Body of pancreas (tissue), 4 donors: ENCODE measurements at regions not wholly inside any gene's neighbourhood (a gene's known extent, or its start where the extent isn't known, plus 50 kb on each side); places are given as distances from the start of the nearest gene placed in this dataset.

Experiments
- ATAC-seq: fragments of 150-250 bp; one replicate; pipeline ENCODE4 v1.9.1; 2016
- DNase-seq, 4 donors: peaks; one replicate each; pipeline ENCODE4 v3.0.0-alpha.2; 2019
- H3K27ac ChIP-seq, 4 donors: fragments of 200-600 bp; sonication (generic); 1 replicate in 3 of 4; 2 replicates in 1 of 4; pipeline versions ENCODE4 v1.5.1 to v1.6.1; 2016 to 2019; ENCODE audit warnings: mild to moderate bottlenecking in 1 of 4, mixed read lengths in 1 of 4, moderate library complexity in 1 of 4
- H3K27me3 ChIP-seq, 2 donors: fragments of 200-600 bp; sonication (generic); one replicate each; pipeline ENCODE4 v1.6.0; 2016; ENCODE audit warnings: mild to moderate bottlenecking in 1 of 2
- H3K36me3 ChIP-seq, 2 donors: fragments of 200-600 bp; sonication (generic); replicated peaks in 1 of 2; 2 replicates each; pipeline ENCODE4 v1.5.1; 2016; ENCODE audit warnings: low read depth in 2 of 2; ENCODE audit not compliant: insufficient read depth in 1 of 2
- H3K4me1 ChIP-seq: fragments of 200-600 bp; sonication (generic); one replicate; pipeline ENCODE4 v1.6.0; 2016
- H3K4me3 ChIP-seq, 2 donors: fragments of 200-600 bp; sonication (generic); 1 replicate in 1 of 2; 2 replicates in 1 of 2; pipeline ENCODE4 v1.5.1; 2016 to 2019
- H3K9me3 ChIP-seq, 3 donors: fragments of 200-600 bp; sonication (generic); 1 replicate in 2 of 3; 2 replicates in 1 of 3; pipeline ENCODE4 v1.5.1; 2016
- POLR2A ChIP-seq, 3 donors: fragments of 450-650 bp; IDR thresholded peaks; one replicate each; pipeline ENCODE4 v1.6.1; 2016; ENCODE audit warnings: antibody characterized with exemption in 3 of 3, mild to moderate bottlenecking in 2 of 3
- WGBS, 2 donors: methylation state at CpG; one replicate each; pipeline ENCODE4 v1.1.5; 2017; 5-methylcytosine and 5-hydroxymethylcytosine counted together
- intact Hi-C: fragments of 100-400 bp; cut with DNase I; formaldehyde crosslinking; loops from one replicate; pipeline ENCODE4 v1.15.1; 2023
- TF ChIP-seq, protein P1 (sequence below), 7 experiments: fragments of 450-650 bp in 4 of 7; fragments of 200-600 bp in 3 of 7; sonication (generic) in 3 of 7; IDR thresholded peaks; one replicate each; pipeline ENCODE4 v1.5.1; 2016 to 2019; ENCODE audit warnings: antibody characterized with exemption in 7 of 7

GRCh38 chr11:96624126-96624525, 234.3 kb downstream of the JRKL start:
- Histone ChIP-seq H3K27me3 (no peaks in the 10 kb centered on the region), H3K27ac (no peak overlapping the region), H3K9me3 (no peaks in the 10 kb centered on the region), H3K4me1 (no peaks in the 10 kb centered on the region), H3K4me3 (no peak overlapping the region), H3K36me3 (no peaks in the 10 kb centered on the region)
- TF ChIP-seq POLR2A (IDR thresholded peaks at IDR 0.05): no peak
- TF ChIP-seq, protein P1, sequence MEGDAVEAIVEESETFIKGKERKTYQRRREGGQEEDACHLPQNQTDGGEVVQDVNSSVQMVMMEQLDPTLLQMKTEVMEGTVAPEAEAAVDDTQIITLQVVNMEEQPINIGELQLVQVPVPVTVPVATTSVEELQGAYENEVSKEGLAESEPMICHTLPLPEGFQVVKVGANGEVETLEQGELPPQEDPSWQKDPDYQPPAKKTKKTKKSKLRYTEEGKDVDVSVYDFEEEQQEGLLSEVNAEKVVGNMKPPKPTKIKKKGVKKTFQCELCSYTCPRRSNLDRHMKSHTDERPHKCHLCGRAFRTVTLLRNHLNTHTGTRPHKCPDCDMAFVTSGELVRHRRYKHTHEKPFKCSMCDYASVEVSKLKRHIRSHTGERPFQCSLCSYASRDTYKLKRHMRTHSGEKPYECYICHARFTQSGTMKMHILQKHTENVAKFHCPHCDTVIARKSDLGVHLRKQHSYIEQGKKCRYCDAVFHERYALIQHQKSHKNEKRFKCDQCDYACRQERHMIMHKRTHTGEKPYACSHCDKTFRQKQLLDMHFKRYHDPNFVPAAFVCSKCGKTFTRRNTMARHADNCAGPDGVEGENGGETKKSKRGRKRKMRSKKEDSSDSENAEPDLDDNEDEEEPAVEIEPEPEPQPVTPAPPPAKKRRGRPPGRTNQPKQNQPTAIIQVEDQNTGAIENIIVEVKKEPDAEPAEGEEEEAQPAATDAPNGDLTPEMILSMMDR (IDR thresholded peaks at IDR 0.05): no peak
- ATAC-seq (no peak), DNase-seq (no peak)
- intact Hi-C loops: no loop called here
- 62 to 64% methylated on average over 2 of the region's 2 CpGs for whole genome bisulfite sequencing, 2 donors

- TF ChIP-seq POLR2A (IDR thresholded peaks at IDR 0.05): no peak
- TF ChIP-seq, protein P1 (IDR thresholded peaks at IDR 0.05): no peak
- ATAC-seq: no peak
- no peaks in the 10 kb centered on the region for H3K9me3 ChIP-seq
- H3K36me3 ChIP-seq: no peaks in the 10 kb centered on the region
- DNase-seq: no peak
- H3K27ac ChIP-seq: no peak overlapping the region
- 50 to 69% methylated on average over 2 of the region's 2 CpGs for WGBS, 2 donors
- no peaks in the 10 kb centered on the region for H3K4me1 ChIP-seq
- H3K4me3 ChIP-seq: no peak overlapping the region
- no peaks in the 10 kb centered on the region for H3K27me3 ChIP-seq
- intact Hi-C loops: no loop called here
Observed at GRCh38 chr11:96627376-96627775, 237.6 kb downstream of the JRKL start.

DNA sequence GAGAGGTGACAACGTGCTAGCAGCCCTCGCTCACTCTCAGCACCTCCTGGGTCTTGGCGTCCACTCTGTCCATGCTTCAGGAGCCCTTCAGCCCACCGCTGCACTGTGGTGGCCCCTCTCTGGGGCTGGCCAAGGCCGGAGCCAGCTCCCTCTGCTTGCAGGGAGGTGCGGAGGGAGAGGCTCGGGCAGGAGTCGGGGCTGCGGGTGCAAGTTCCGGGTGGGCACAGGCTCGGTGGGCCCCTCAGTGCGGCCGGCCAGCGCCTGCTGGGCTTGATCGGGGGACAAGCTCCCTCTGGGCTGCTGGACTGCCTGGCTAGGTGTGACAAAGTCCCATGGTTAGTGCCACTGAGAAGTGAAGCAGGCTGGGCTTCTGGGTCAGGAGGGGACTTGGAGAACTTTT, 245.8 kb downstream of the JRKL start:
- ATAC-seq: no peak
- TF ChIP-seq POLR2A (IDR thresholded peaks at IDR 0.05): no peak
- TF ChIP-seq, protein P1 (IDR thresholded peaks at IDR 0.05): no peak
- no peaks in the 10 kb centered on the region for H3K4me1 ChIP-seq
- H3K27ac ChIP-seq: no peak overlapping the region
- H3K27me3 ChIP-seq: no peaks in the 10 kb centered on the region
- no peak overlapping the region for H3K4me3 ChIP-seq
- no peaks in the 10 kb centered on the region for H3K9me3 ChIP-seq
- no peaks in the 10 kb centered on the region for H3K36me3 ChIP-seq
- 71 to 79% methylated on average over 10 to 15 of the region's 15 CpGs for WGBS, 2 donors
- no peak for DNase-seq
- intact Hi-C loops: no loop called here

GRCh38 chr11:96641261-96641660, 251.4 kb downstream of the JRKL start:
- WGBS, 2 donors: 17 to 22% methylated on average over 2 of the region's 2 CpGs
- no peaks in the 10 kb centered on the region for H3K36me3 ChIP-seq
- no peak overlapping the region for H3K27ac ChIP-seq
- no peak for DNase-seq
- H3K4me3 ChIP-seq: no peak overlapping the region
- intact Hi-C loops: no loop called here
- H3K4me1 ChIP-seq: no peaks in the 10 kb centered on the region
- no peak for TF ChIP-seq POLR2A (IDR thresholded peaks at IDR 0.05)
- TF ChIP-seq, protein P1 (IDR thresholded peaks at IDR 0.05): no peak
- no peaks in the 10 kb centered on the region for H3K27me3 ChIP-seq
- no peaks in the 10 kb centered on the region for H3K9me3 ChIP-seq
- ATAC-seq: no peak

- no peaks in the 10 kb centered on the region for H3K36me3 ChIP-seq
- no peak for ATAC-seq
- intact Hi-C loops: no loop called here
- H3K27ac ChIP-seq: no peak overlapping the region
- DNase-seq: no peak
- no peaks in the 10 kb centered on the region for H3K4me1 ChIP-seq
- no peaks in the 10 kb centered on the region for H3K9me3 ChIP-seq
- H3K4me3 ChIP-seq: no peak overlapping the region
- H3K27me3 ChIP-seq: no peaks in the 10 kb centered on the region
- WGBS, 2 donors: 52 to 71% methylated on average over 1 of the region's 1 CpG
- no peak for TF ChIP-seq POLR2A (IDR thresholded peaks at IDR 0.05)
- TF ChIP-seq, protein P1 (IDR thresholded peaks at IDR 0.05): no peak
Observed at GRCh38 chr11:96642583-96642982, 252.8 kb downstream of the JRKL start.
